ENCODE measurements at regions not wholly inside any gene's neighbourhood (a gene's known extent, or its start where the extent isn't known, plus 50 kb on each side); places are given as distances from the start of the nearest gene placed in this dataset.

GRCh38 chr12:87883806-87884205 lies 145.4 kb downstream of the C12orf50 start:
- Histone ChIP-seq H3K4me1 (ENCODE audit: control insufficient read depth, insufficient read depth, low read length) (no peaks in the 10 kb centered on the region), H3K27me3 (ENCODE audit: control insufficient read depth, insufficient read depth, low read length, poor library complexity, severe bottlenecking) (no peaks in the 10 kb centered on the region), H3K9me3 (ENCODE audit: control insufficient read depth, low read length) (no peaks in the 10 kb centered on the region), H3K36me3 (ENCODE audit: control insufficient read depth, insufficient read depth, low read length) (no peaks in the 10 kb centered on the region), H3K27ac (ENCODE audit: insufficient read depth, low read depth, low read length, poor library complexity, severe bottlenecking) (no peak overlapping the region), H3K4me3 (ENCODE audit: insufficient read depth, low read depth, low read length) (no peak overlapping the region)
- WGBS, 2 experiments = 93 to 94% methylated on average over 3 of the region's 3 CpGs

DNA sequence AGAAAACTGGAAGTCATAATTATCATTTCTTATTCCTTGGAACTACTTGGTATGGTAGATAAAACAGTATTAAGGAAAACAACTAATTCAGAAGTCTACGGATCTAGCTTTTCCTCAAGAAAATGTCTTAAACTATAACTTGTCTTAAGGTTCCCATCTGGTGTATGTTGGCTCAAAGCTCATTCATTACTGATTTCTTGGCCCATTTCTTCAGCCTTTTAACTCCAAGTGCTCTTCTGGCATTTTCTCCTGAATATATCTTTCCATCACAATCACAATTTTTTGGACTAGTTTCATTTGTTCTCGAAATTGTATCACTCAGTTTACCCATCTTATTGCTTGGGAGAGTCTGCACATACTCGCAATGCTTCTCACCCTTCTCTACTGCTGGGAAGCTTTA lies 150.1 kb downstream of the C12orf50 start:
- no peak overlapping the region for H3K27ac ChIP-seq (ENCODE audit: insufficient read depth, low read depth, low read length, poor library complexity, severe bottlenecking)
- 43 to 50% methylated on average over 2 of the region's 3 CpGs for WGBS, 2 experiments
- H3K36me3 ChIP-seq (ENCODE audit: control insufficient read depth, insufficient read depth, low read length) = no peaks in the 10 kb centered on the region
- no peaks in the 10 kb centered on the region for H3K27me3 ChIP-seq (ENCODE audit: control insufficient read depth, insufficient read depth, low read length, poor library complexity, severe bottlenecking)
- H3K4me3 ChIP-seq (ENCODE audit: insufficient read depth, low read depth, low read length) = no peak overlapping the region
- no peaks in the 10 kb centered on the region for H3K9me3 ChIP-seq (ENCODE audit: control insufficient read depth, low read length)
- H3K4me1 ChIP-seq (ENCODE audit: control insufficient read depth, insufficient read depth, low read length) = no peaks in the 10 kb centered on the region

GRCh38 chr12:87870493-87871460 lies 158.4 kb downstream of the C12orf50 start:
- H3K27ac ChIP-seq (ENCODE audit: insufficient read depth, low read depth, low read length, poor library complexity, severe bottlenecking) = peak overlapping the region; percentile 26

GRCh38 chr12:87870061-87870460 lies 159.1 kb downstream of the C12orf50 start:
- H3K4me3 ChIP-seq (ENCODE audit: insufficient read depth, low read depth, low read length) = no peak overlapping the region
- no peaks in the 10 kb centered on the region for H3K9me3 ChIP-seq (ENCODE audit: control insufficient read depth, low read length)
- no peaks in the 10 kb centered on the region for H3K27me3 ChIP-seq (ENCODE audit: control insufficient read depth, insufficient read depth, low read length, poor library complexity, severe bottlenecking)
- no peaks in the 10 kb centered on the region for H3K36me3 ChIP-seq (ENCODE audit: control insufficient read depth, insufficient read depth, low read length)
- no peak overlapping the region for H3K27ac ChIP-seq (ENCODE audit: insufficient read depth, low read depth, low read length, poor library complexity, severe bottlenecking)
- H3K4me1 ChIP-seq (ENCODE audit: control insufficient read depth, insufficient read depth, low read length) = peaks cover 9% of the 10 kb centered on the region

More at GRCh38 chr12:87870493-87871460, 158.4 kb downstream of the C12orf50 start:
- Histone ChIP-seq H3K4me1 (ENCODE audit: control insufficient read depth, insufficient read depth, low read length) (peaks cover 9% of the 10 kb centered on the region), H3K4me3 (ENCODE audit: insufficient read depth, low read depth, low read length) (no peak overlapping the region), H3K9me3 (ENCODE audit: control insufficient read depth, low read length) (no peaks in the 10 kb centered on the region), H3K27me3 (ENCODE audit: control insufficient read depth, insufficient read depth, low read length, poor library complexity, severe bottlenecking) (no peaks in the 10 kb centered on the region), H3K36me3 (ENCODE audit: control insufficient read depth, insufficient read depth, low read length) (no peaks in the 10 kb centered on the region)
- 80 to 82% methylated on average over 4 of the region's 4 CpGs for WGBS, 2 experiments

DNA sequence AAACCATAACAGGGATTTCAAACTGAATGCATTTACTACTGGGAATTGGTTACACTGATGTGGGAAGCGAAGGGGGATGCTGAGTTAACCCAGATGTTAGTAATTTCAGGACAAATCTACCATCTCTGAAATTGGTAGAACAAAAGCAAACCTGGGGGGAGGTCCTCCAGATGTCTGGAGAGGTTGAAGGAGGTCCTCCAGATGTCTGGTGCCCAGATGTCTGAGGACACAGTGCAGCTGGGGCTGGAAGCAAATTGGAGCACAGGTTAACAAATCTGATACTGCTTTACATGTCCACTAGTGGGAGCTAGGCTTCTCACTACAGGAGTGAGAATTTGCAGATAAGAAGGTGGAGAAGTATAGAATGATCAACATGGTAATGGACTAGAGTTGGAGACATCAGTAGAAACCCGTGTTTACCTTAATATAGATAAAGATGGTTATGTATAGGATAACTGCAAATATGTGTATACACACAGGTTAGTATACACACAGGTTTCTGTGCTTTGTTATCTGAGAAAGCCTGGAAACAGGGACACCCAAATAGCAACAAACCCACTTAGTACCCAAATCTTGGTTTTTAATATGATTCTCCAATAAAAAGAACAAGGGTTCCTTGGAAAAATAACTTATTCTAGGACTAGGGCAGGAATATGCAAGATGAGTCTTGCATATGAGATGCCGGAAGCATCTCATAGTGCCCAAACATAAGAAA lies 162.5 kb downstream of the C12orf50 start:
- Histone ChIP-seq H3K4me1 (ENCODE audit: control insufficient read depth, insufficient read depth, low read length) (peaks cover 9% of the 10 kb centered on the region), H3K36me3 (ENCODE audit: control insufficient read depth, insufficient read depth, low read length) (no peaks in the 10 kb centered on the region), H3K4me3 (ENCODE audit: insufficient read depth, low read depth, low read length) (no peak overlapping the region), H3K27me3 (ENCODE audit: control insufficient read depth, insufficient read depth, low read length, poor library complexity, severe bottlenecking) (no peaks in the 10 kb centered on the region), H3K9me3 (ENCODE audit: control insufficient read depth, low read length) (no peaks in the 10 kb centered on the region), H3K27ac (ENCODE audit: insufficient read depth, low read depth, low read length, poor library complexity, severe bottlenecking) (no peak overlapping the region)
- WGBS, 2 experiments = 88 to 100% methylated on average over 1 to 3 of the region's 3 CpGs

DNA sequence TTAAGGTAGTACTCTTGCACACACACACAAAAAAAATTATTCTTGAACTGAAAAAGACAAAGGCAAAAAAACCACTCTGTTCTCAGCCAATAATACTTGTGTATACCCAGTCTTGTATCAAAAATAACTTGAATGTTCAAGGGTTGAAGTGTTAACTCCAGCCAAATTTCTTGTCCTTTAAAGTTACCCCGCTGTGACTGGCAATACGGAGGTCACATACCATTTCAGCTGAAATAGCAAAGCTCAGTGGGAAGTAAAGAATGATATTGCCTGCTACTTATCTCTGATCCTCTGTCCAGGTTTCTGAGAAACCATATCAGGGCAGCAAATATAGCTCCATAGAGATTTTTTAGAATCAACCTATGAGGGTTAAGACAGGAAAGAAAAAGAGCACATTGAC lies 167.4 kb downstream of the C12orf50 start:
- Histone ChIP-seq H3K4me1 (ENCODE audit: control insufficient read depth, insufficient read depth, low read length) (no peaks in the 10 kb centered on the region), H3K27me3 (ENCODE audit: control insufficient read depth, insufficient read depth, low read length, poor library complexity, severe bottlenecking) (no peaks in the 10 kb centered on the region), H3K4me3 (ENCODE audit: insufficient read depth, low read depth, low read length) (no peak overlapping the region), H3K36me3 (ENCODE audit: control insufficient read depth, insufficient read depth, low read length) (no peaks in the 10 kb centered on the region), H3K9me3 (ENCODE audit: control insufficient read depth, low read length) (no peaks in the 10 kb centered on the region), H3K27ac (ENCODE audit: insufficient read depth, low read depth, low read length, poor library complexity, severe bottlenecking) (no peak overlapping the region)
- 41 to 52% methylated on average over 2 of the region's 2 CpGs for whole genome bisulfite sequencing, 2 experiments

- H3K4me1 ChIP-seq (ENCODE audit: control insufficient read depth, insufficient read depth, low read length) = no peaks in the 10 kb centered on the region
- H3K4me3 ChIP-seq (ENCODE audit: insufficient read depth, low read depth, low read length) = no peak overlapping the region
- H3K27ac ChIP-seq (ENCODE audit: insufficient read depth, low read depth, low read length, poor library complexity, severe bottlenecking) = peak overlapping the region; percentile 55
- H3K9me3 ChIP-seq (ENCODE audit: control insufficient read depth, low read length) = no peaks in the 10 kb centered on the region
- WGBS, 2 experiments = 60 to 61% methylated on average over 5 to 6 of the region's 6 CpGs
- no peaks in the 10 kb centered on the region for H3K27me3 ChIP-seq (ENCODE audit: control insufficient read depth, insufficient read depth, low read length, poor library complexity, severe bottlenecking)
- no peaks in the 10 kb centered on the region for H3K36me3 ChIP-seq (ENCODE audit: control insufficient read depth, insufficient read depth, low read length)
These were observed 175.7 kb downstream of the C12orf50 start for GRCh38 chr12:87853448-87854003.

DNA sequence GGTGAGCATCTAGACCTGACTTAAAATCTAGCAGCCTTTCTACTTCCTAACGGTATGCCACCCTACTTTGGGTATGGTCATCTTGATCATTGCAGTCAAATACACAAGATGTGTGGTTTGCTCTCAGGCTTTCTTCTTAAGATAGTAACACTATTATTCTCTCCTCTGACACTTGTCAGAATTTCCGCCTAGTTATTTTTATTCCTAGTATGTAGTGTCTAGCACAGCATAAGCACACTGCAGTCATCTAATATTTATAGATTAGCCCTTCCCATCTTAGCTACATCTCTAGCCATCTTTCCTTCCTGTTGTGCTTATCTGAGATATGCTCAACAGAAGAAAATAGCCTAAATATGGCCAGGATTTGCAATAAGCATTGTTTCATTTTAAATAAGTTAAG lies 180.1 kb downstream of the C12orf50 start:
- WGBS, 2 experiments = 69 to 83% methylated on average over 1 to 2 of the region's 2 CpGs
- H3K4me1 ChIP-seq (ENCODE audit: control insufficient read depth, insufficient read depth, low read length) = no peaks in the 10 kb centered on the region
- H3K9me3 ChIP-seq (ENCODE audit: control insufficient read depth, low read length) = no peaks in the 10 kb centered on the region
- H3K27me3 ChIP-seq (ENCODE audit: control insufficient read depth, insufficient read depth, low read length, poor library complexity, severe bottlenecking) = no peaks in the 10 kb centered on the region
- no peaks in the 10 kb centered on the region for H3K36me3 ChIP-seq (ENCODE audit: control insufficient read depth, insufficient read depth, low read length)
- H3K27ac ChIP-seq (ENCODE audit: insufficient read depth, low read depth, low read length, poor library complexity, severe bottlenecking) = no peak overlapping the region
- no peak overlapping the region for H3K4me3 ChIP-seq (ENCODE audit: insufficient read depth, low read depth, low read length)

DNA sequence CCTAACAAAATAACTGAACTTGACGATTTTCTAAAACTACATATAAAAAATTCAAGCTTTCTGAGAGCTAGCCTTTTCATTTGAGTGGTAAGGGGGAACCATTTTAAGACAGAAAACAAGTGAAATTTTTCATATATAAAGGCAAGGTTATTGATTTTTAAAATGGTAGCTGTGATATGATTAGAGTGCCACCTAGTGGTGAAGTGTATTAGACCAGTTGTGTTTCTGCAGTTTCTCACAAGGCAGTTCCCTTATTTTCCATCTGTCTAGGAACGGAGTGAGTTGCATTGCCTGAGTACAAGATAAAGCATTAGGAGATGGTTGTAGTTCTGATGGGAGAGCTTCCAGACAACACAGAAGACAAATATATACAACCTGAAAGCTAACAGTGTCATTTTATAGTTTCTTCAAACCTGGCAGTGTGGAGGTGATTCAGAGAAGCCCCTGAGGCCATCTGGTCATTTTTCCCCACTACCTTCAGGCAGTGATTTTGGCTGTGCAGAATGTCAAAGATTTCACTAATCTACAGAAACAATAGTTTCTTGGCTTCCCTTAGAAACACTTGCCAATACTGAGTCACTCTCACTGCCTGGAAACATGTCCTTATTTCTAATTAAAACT lies 180.8 kb downstream of the C12orf50 start:
- H3K27ac ChIP-seq (ENCODE audit: insufficient read depth, low read depth, low read length, poor library complexity, severe bottlenecking) = no peak overlapping the region
- no peaks in the 10 kb centered on the region for H3K9me3 ChIP-seq (ENCODE audit: control insufficient read depth, low read length)
- no peaks in the 10 kb centered on the region for H3K27me3 ChIP-seq (ENCODE audit: control insufficient read depth, insufficient read depth, low read length, poor library complexity, severe bottlenecking)
- H3K4me1 ChIP-seq (ENCODE audit: control insufficient read depth, insufficient read depth, low read length) = no peaks in the 10 kb centered on the region
- 67 to 83% methylated on average over 1 of the region's 2 CpGs for WGBS, 2 experiments
- no peaks in the 10 kb centered on the region for H3K36me3 ChIP-seq (ENCODE audit: control insufficient read depth, insufficient read depth, low read length)
- H3K4me3 ChIP-seq (ENCODE audit: insufficient read depth, low read depth, low read length) = no peak overlapping the region

DNA sequence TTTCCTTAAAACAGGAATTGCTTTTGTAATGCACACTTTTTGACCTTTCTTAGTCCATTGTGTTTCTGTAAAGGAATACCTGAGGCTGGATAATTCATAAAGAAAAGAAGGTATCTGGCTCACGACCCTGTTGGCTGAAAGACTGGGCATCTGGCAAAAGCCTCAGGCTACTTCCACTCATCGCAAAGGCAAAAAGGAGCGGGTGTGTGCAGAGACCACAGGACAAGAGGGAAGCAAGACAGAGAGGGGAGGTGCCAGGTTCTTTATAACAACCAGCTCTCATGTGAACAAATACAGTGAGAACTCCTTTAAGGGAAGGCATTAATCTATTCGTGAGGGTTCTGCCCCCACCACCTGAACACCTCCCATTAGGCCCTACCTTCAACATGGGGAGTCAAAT lies 182.1 kb downstream of the C12orf50 start:
- Histone ChIP-seq H3K4me1 (ENCODE audit: control insufficient read depth, insufficient read depth, low read length) (no peaks in the 10 kb centered on the region), H3K36me3 (ENCODE audit: control insufficient read depth, insufficient read depth, low read length) (no peaks in the 10 kb centered on the region), H3K27me3 (ENCODE audit: control insufficient read depth, insufficient read depth, low read length, poor library complexity, severe bottlenecking) (no peaks in the 10 kb centered on the region), H3K4me3 (ENCODE audit: insufficient read depth, low read depth, low read length) (no peak overlapping the region), H3K27ac (ENCODE audit: insufficient read depth, low read depth, low read length, poor library complexity, severe bottlenecking) (no peak overlapping the region), H3K9me3 (ENCODE audit: control insufficient read depth, low read length) (no peaks in the 10 kb centered on the region)
- WGBS, 2 experiments = 65 to 80% methylated on average over 3 to 4 of the region's 4 CpGs

All from ectodermal cell (in vitro differentiated cells).